ENCODE measurements at regions not wholly inside any gene's neighbourhood (a gene's known extent, or its start where the extent isn't known, plus 50 kb on each side); places are given as distances from the start of the nearest gene placed in this dataset.

- Histone ChIP-seq H3K27ac (no peak overlapping the region), H3K4me3 (no peak overlapping the region), H3K9me3 (no peaks in the 10 kb centered on the region), H3K27me3 (peaks cover 0 to 5% of the 10 kb centered on the region in 2 donors), H3K36me3 (no peaks in the 10 kb centered on the region), H3K4me1 (no peaks in the 10 kb centered on the region)
- no peak for DNase-seq
- TF ChIP-seq CTCF (IDR thresholded peaks at IDR 0.05) = no peak
- no peak for ATAC-seq
- intact Hi-C loops (cut with DNase I) = no loop called here
Measured at GRCh38 chr15:59834528-59834927, 145.4 kb upstream of the BNIP2 start.

GRCh38 chr15:59833366-59833765 is 144.2 kb upstream of the BNIP2 start:
- TF ChIP-seq CTCF (IDR thresholded peaks at IDR 0.05) = no peak
- no peaks in the 10 kb centered on the region for H3K27me3 ChIP-seq
- H3K36me3 ChIP-seq = no peaks in the 10 kb centered on the region
- H3K9me3 ChIP-seq = no peaks in the 10 kb centered on the region
- no peak overlapping the region for H3K4me3 ChIP-seq
- no peaks in the 10 kb centered on the region for H3K4me1 ChIP-seq
- no peak overlapping the region for H3K27ac ChIP-seq
- ATAC-seq = no peak
- no peak for DNase-seq
- intact Hi-C loops (cut with DNase I) = no loop called here

- Histone ChIP-seq H3K4me1 (no peaks in the 10 kb centered on the region), H3K4me3 (no peak overlapping the region), H3K9me3 (no peaks in the 10 kb centered on the region), H3K36me3 (no peaks in the 10 kb centered on the region), H3K27ac (no peak overlapping the region), H3K27me3 (no peaks in the 10 kb centered on the region)
- no peak for ATAC-seq
- TF ChIP-seq CTCF (IDR thresholded peaks at IDR 0.05) = no peak
- intact Hi-C loops (cut with DNase I) = no loop called here
- DNase-seq = no peak
Measured at GRCh38 chr15:59830873-59831272, 141.8 kb upstream of the BNIP2 start.

GRCh38 chr15:59830098-59830497 is 141.0 kb upstream of the BNIP2 start:
- H3K9me3 ChIP-seq = peaks cover 0 to 1% of the 10 kb centered on the region in 2 donors
- no peaks in the 10 kb centered on the region for H3K36me3 ChIP-seq
- intact Hi-C loops (cut with DNase I) = no loop called here
- H3K4me3 ChIP-seq = no peak overlapping the region
- no peak overlapping the region for H3K27ac ChIP-seq
- no peak for TF ChIP-seq CTCF (IDR thresholded peaks at IDR 0.05)
- no peak for DNase-seq
- ATAC-seq = no peak
- no peaks in the 10 kb centered on the region for H3K27me3 ChIP-seq
- no peaks in the 10 kb centered on the region for H3K4me1 ChIP-seq

GRCh38 chr15:59828861-59829260 is 139.7 kb upstream of the BNIP2 start:
- Histone ChIP-seq H3K4me3 (no peak overlapping the region), H3K27ac (no peak overlapping the region), H3K27me3 (no peaks in the 10 kb centered on the region), H3K4me1 (no peaks in the 10 kb centered on the region), H3K9me3 (peaks cover 0 to 2% of the 10 kb centered on the region in 2 donors), H3K36me3 (no peaks in the 10 kb centered on the region)
- DNase-seq (no peak), ATAC-seq (no peak)
- no peak for TF ChIP-seq CTCF (IDR thresholded peaks at IDR 0.05)
- intact Hi-C loops (cut with DNase I) = no loop called here

Measured in left lung (tissue), 4 donors.